Stimulated activated CD4-positive, alpha-beta T cell treated with anti-CD3 and anti-CD28 coated beads, TNF-alpha, amount 100 ng/mL, for 48 hours (primary cell): ENCODE measurements at regions not wholly inside any gene's neighbourhood (a gene's known extent, or its start where the extent isn't known, plus 50 kb on each side); places are given as distances from the start of the nearest gene placed in this dataset.

Source experiments
- DNase-seq, 3 donors: peaks; one replicate each; pipeline ENCODE4 v3.0.0-alpha.2; 2020; ENCODE audit warnings: low read depth in 3 of 3

DNA sequence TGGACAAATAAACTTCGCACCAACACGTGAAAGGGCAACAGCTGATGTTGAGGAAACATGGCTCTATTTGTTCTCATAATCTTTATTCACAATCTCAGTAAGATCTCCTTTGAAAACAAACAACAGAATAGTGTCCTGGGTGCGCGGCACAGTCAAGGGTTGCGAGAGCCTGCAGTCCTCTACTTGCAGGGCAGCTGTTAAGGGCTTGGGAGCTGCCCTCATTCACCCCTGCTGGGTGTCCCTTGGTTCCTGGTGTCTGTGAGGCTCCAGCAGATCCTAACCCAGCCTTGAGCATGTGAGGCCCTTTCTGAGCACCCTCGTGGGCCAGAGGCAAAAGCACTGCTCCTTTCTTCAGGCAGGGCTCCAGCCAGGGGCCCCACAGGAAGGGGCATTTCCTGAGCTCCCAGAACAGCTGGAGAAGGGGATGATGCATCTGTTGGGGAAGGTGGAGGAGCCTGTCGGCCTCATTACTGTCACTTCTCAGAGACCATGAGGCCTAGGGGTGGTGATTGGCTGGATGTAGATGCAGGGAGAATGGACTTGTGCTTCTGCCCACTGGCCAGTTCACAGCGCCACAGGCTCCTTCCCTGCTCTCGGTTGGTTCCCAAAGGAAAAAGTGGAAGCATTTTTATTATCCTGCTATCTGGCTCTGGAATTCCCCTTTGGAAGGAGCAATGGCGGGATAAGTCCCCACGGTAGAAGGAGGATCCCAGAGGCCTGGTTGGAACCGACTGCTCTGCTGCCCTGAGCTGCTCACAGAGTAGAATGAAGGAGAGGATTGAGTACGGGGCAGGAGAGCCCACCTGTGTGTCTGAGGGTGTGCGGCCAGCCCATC is 51.9 kb upstream of the KLF13 start:
- no peak for DNase-seq

DNA sequence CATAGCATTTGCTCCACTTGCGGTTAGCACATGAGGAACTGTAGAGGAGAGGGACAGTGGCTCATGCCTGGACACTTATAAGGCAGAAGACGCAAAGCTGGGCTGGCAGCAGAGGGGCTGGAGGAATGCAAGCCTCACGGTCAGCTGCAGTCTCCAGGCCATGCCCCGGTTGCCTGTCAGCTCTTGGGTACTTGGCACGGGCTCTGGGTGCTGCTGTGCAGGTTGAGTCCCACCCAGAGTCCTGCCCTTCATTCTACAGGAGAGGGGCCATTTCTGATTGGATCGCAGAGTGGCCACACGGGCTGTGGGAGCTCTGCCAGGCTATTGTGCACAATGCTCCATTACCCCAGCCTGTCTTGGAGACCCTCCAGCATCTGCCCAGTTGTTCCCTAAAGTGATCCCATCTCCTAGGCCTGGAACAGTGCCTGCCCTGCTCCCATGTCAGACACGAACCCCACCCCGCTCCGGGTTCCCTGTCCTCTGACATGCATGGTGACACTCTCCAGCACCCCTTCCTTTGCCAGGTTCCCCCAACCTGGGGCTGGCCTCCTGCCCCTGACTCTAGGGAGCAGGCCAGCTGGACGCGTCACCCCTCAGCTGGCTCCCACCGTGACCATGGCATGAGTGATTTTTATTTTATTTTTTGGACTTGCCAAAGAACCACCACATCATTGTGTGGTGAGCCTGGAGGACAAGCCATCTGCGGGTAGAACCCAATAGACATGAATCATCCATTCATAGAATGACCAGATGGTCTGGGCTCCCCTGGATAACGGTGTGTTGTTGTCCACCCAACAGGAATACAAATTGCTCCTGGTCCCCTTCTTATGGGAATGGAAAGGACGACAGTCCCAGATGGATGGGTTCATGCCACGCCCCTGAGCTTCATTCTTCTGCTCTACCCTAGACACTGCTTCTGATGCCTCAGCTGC is 51.0 kb upstream of the KLF13 start:
- no peak for DNase-seq

DNA sequence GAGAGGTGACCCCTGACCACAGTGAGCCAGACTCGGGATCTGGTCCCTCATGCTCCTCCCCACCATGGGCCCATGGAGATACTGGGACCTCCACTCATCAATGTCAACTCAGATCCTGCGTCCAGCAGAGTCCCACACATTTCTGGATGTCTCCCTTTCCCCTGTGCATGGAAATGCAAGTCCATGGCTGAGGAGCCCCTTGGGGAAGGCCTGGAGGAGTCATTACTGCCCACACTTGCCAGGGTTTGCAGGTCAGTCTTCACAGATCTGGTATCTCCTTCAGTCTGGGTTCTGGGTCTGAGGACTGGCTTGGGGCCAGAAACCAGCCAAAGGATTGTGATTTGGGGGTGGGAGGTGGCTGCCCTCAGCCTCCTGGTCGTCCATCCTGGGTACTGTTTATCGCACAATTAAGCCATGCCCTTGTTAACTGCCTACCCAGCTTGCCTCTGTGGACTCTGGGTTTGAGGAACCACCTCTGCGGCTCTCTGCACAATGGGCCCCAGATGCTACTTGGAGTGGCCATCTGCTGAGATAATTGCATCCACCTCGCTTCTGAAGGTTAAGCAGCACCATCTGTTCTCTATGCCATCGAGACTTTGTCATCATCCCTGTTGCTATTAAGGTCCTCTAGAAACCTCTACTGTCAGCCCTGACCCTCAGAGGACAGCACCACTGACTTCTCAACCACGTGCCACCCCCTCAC is 49.9 kb upstream of the KLF13 start:
- DNase-seq = no peak
